Esophagus muscularis mucosa (tissue), 3 donors: ENCODE measurements at regions not wholly inside any gene's neighbourhood (a gene's known extent, or its start where the extent isn't known, plus 50 kb on each side); places are given as distances from the start of the nearest gene placed in this dataset.
A peak's percentile ranks its signal among the peaks of the same experiment; 100 is the strongest.

Experiments used
- POLR2AphosphoS5 ChIP-seq, 2 donors: sonication (generic); formaldehyde crosslinking; IDR thresholded peaks; one replicate each; pipeline ENCODE4 v1.6.1; 2017; ENCODE audit warnings: antibody characterized with exemption in 2 of 2
- TF ChIP-seq, protein P1 (sequence below), 3 experiments: fragments of 200-600 bp in 2 of 3; fragments of 450-650 bp in 1 of 3; sonication (generic) in 2 of 3; IDR thresholded peaks; one replicate each; pipeline ENCODE4 v1.5.1; 2017 to 2019; ENCODE audit warnings: antibody characterized with exemption in 3 of 3, mild to moderate bottlenecking in 2 of 3, moderate library complexity in 1 of 3

DNA sequence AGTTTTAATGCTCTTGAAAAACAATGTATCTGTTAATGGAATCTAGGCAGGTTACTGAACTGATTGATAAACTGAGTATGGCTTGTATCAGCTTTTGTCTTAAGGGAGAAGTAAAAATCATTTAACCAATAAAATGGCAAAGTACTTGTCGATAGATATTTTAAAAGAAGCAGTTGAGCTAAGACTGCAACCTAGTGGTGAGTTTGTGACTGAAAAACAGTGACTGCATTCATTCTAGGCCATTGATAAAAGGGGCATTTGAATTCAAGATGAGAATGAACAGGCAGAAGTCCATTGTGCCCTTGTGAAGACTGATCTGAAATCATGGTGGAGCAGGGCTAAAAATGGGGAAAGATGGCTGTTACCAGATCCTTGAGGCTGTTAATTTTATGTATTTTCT, 59.4 kb upstream of the MSTN start:
- TF ChIP-seq, protein P1, sequence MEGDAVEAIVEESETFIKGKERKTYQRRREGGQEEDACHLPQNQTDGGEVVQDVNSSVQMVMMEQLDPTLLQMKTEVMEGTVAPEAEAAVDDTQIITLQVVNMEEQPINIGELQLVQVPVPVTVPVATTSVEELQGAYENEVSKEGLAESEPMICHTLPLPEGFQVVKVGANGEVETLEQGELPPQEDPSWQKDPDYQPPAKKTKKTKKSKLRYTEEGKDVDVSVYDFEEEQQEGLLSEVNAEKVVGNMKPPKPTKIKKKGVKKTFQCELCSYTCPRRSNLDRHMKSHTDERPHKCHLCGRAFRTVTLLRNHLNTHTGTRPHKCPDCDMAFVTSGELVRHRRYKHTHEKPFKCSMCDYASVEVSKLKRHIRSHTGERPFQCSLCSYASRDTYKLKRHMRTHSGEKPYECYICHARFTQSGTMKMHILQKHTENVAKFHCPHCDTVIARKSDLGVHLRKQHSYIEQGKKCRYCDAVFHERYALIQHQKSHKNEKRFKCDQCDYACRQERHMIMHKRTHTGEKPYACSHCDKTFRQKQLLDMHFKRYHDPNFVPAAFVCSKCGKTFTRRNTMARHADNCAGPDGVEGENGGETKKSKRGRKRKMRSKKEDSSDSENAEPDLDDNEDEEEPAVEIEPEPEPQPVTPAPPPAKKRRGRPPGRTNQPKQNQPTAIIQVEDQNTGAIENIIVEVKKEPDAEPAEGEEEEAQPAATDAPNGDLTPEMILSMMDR (IDR thresholded peaks at IDR 0.05): peak in 1 of 3 experiments; percentile 27
- no peak for TF ChIP-seq POLR2AphosphoS5 (IDR thresholded peaks at IDR 0.05)
